Stimulated activated CD8-positive, alpha-beta memory T cell treated with anti-CD3 and anti-CD28 coated beads, Interleukin-7, amount 100 ng/mL, for 48 hours (primary cell): ENCODE measurements at regions not wholly inside any gene's neighbourhood (a gene's known extent, or its start where the extent isn't known, plus 50 kb on each side); places are given as distances from the start of the nearest gene placed in this dataset.

Source experiments
- DNase-seq, 2 donors: peaks; one replicate each; pipeline ENCODE4 v3.0.0-alpha.2; 2020; ENCODE audit warnings: low read depth in 1 of 2; ENCODE audit errors: extremely low read depth in 1 of 2

- no peak for DNase-seq
Observed at GRCh38 chr2:60067006-60067405, 486.4 kb downstream of the BCL11A start.

- DNase-seq, result no peak
Observed at GRCh38 chr2:60066096-60066839, 487.2 kb downstream of the BCL11A start.

- no peak for DNase-seq
Observed at GRCh38 chr2:60064687-60065389, 488.6 kb downstream of the BCL11A start.

GRCh38 chr2:60058781-60059180, 494.7 kb downstream of the BCL11A start:
- no peak for DNase-seq

- DNase-seq, result no peak
Observed at GRCh38 chr2:60054571-60055340, 498.7 kb downstream of the BCL11A start.

- no peak for DNase-seq
Observed at GRCh38 chr2:60053791-60054190, 499.7 kb downstream of the BCL11A start.

GRCh38 chr2:60052601-60053000, 500.9 kb downstream of the BCL11A start:
- no peak for DNase-seq

- no peak for DNase-seq
Observed at GRCh38 chr2:60051991-60052390, 501.5 kb downstream of the BCL11A start.

GRCh38 chr2:60047944-60048525, 505.4 kb downstream of the BCL11A start:
- DNase-seq, result no peak

GRCh38 chr2:60047347-60047746, 506.1 kb downstream of the BCL11A start:
- DNase-seq, result no peak

- DNase-seq, result no peak
Observed at GRCh38 chr2:60046529-60046928, 506.9 kb downstream of the BCL11A start.

GRCh38 chr2:60045456-60045855, 508.0 kb downstream of the BCL11A start:
- no peak for DNase-seq

GRCh38 chr2:60044484-60044883, 509.0 kb downstream of the BCL11A start:
- DNase-seq, result no peak

GRCh38 chr2:60042023-60042422, 511.4 kb downstream of the BCL11A start:
- DNase-seq, result no peak

- no peak for DNase-seq
Observed at GRCh38 chr2:60033325-60033724, 520.1 kb downstream of the BCL11A start.

- DNase-seq, result no peak
Observed at GRCh38 chr2:60029566-60029883, 523.9 kb downstream of the BCL11A start.

GRCh38 chr2:60028849-60029565, 524.4 kb downstream of the BCL11A start:
- no peak for DNase-seq

- DNase-seq, result no peak
Observed at GRCh38 chr2:60025496-60025895, 528.0 kb downstream of the BCL11A start.

GRCh38 chr2:60023256-60023985, 530.0 kb downstream of the BCL11A start:
- no peak for DNase-seq

- no peak for DNase-seq
Observed at GRCh38 chr2:60007671-60008070, 545.8 kb downstream of the BCL11A start.
